22Rv1 (cell line): ENCODE measurements at regions not wholly inside any gene's neighbourhood (a gene's known extent, or its start where the extent isn't known, plus 50 kb on each side); places are given as distances from the start of the nearest gene placed in this dataset.

Source experiments
- ZFX ChIP-seq: fragments of 450-650 bp; IDR thresholded peaks from 2 replicates; pipeline ENCODE4 v1.6.1; 2017; ENCODE audit warnings: antibody characterized with exemption, borderline replicate concordance
- TF ChIP-seq, protein P1 (sequence below): fragments of 450-650 bp; IDR thresholded peaks from 2 replicates; pipeline ENCODE4 v1.5.1; 2017; ENCODE audit warnings: mild to moderate bottlenecking

DNA sequence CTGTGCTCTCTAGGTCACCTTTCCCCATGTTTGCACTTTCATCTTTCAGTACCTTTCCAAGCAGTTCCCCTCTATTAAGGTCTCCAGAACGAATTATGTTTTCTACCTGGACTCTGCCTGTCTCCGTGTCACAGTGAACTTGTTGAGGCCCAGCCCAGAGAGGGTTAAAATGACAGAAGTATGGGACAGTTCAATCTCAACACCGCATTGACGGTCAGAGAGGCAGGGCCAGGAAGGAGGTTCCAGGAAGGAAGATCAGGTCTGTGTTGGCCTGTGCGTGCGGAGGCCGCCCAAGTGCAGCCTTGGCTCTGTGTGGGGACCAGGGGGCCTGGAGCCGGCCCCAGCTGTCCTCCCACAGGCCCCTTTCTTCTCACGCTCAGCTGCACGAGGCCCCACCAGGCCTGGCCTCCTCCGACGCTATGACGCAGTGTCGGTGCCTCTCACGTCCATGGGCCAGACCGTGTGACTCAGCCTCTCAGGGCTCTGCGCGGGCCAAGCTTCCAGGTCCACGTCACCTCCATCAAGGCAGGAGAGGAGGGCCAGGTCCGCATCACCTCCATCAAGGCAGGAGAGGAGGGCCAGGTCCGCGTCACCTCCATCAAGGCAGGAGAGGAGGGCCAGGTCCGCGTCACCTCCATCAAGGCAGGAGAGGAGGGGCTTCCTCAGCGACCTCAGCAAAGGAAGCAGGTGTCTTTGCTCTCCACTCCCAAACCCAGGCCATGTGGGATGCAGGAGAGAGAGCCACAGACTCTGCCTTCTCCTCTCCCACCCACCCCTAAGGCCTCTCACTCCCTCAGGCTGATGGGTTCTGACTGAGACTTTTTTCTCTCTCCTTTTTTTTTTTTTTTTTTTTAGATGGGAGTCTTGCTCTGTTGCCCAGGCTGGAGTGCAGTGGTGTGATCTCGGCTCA is 83.1 kb downstream of the CPN2 start:
- TF ChIP-seq, protein P1, sequence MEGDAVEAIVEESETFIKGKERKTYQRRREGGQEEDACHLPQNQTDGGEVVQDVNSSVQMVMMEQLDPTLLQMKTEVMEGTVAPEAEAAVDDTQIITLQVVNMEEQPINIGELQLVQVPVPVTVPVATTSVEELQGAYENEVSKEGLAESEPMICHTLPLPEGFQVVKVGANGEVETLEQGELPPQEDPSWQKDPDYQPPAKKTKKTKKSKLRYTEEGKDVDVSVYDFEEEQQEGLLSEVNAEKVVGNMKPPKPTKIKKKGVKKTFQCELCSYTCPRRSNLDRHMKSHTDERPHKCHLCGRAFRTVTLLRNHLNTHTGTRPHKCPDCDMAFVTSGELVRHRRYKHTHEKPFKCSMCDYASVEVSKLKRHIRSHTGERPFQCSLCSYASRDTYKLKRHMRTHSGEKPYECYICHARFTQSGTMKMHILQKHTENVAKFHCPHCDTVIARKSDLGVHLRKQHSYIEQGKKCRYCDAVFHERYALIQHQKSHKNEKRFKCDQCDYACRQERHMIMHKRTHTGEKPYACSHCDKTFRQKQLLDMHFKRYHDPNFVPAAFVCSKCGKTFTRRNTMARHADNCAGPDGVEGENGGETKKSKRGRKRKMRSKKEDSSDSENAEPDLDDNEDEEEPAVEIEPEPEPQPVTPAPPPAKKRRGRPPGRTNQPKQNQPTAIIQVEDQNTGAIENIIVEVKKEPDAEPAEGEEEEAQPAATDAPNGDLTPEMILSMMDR = no peak
- no peak for TF ChIP-seq ZFX
